ENCODE measurements at regions not wholly inside any gene's neighbourhood (a gene's known extent, or its start where the extent isn't known, plus 50 kb on each side); places are given as distances from the start of the nearest gene placed in this dataset.
"Not testable (repeated sequence)": the region's sequence is repeated elsewhere in the genome, so short reads cannot be mapped to it uniquely, and the experiment has no call there.

DNA sequence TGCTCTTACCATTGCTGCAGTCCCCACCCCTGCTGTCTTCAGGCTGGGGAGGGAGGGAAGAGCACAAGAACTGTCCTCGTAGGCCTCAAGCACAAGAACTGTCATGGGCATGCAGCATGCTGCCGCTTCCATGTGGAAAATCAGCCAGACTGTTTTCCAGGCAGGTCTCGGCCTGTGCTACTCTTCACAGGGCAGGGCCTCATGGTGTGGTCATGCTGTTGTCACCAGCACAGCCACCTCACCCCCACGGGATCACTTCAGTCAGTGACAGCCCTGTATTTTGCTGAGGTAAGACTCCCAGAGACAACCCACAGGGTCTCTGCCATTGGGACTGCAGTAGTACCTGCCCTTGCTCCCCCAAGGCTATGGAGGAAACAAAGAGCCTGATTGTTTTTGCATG, 205.3 kb downstream of the NAP1L3 start:
- no peak for DNase-seq
- Histone ChIP-seq H3K4me3 (no peak overlapping the region), H3K27me3 (ENCODE audit: low read depth) (no peaks in the 10 kb centered on the region), H3K9me3 (no peaks in the 10 kb centered on the region), H3K4me1 (no peaks in the 10 kb centered on the region), H3K36me3 (no peaks in the 10 kb centered on the region), H3K27ac (no peak overlapping the region)
- intact Hi-C loops (cut with DNase I): no loop called here
- TF ChIP-seq, protein P1, sequence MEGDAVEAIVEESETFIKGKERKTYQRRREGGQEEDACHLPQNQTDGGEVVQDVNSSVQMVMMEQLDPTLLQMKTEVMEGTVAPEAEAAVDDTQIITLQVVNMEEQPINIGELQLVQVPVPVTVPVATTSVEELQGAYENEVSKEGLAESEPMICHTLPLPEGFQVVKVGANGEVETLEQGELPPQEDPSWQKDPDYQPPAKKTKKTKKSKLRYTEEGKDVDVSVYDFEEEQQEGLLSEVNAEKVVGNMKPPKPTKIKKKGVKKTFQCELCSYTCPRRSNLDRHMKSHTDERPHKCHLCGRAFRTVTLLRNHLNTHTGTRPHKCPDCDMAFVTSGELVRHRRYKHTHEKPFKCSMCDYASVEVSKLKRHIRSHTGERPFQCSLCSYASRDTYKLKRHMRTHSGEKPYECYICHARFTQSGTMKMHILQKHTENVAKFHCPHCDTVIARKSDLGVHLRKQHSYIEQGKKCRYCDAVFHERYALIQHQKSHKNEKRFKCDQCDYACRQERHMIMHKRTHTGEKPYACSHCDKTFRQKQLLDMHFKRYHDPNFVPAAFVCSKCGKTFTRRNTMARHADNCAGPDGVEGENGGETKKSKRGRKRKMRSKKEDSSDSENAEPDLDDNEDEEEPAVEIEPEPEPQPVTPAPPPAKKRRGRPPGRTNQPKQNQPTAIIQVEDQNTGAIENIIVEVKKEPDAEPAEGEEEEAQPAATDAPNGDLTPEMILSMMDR (IDR thresholded peaks at IDR 0.05): no peak
- no peak for ATAC-seq

GRCh38 chrX:93466383-93466782, 207.0 kb downstream of the NAP1L3 start:
- Histone ChIP-seq H3K4me1 (no peaks in the 10 kb centered on the region), H3K27ac (no peak overlapping the region), H3K36me3 (no peaks in the 10 kb centered on the region), H3K9me3 (no peaks in the 10 kb centered on the region), H3K27me3 (ENCODE audit: low read depth) (no peaks in the 10 kb centered on the region), H3K4me3 (no peak overlapping the region)
- DNase-seq: no peak
- TF ChIP-seq, protein P1 (IDR thresholded peaks at IDR 0.05): no peak
- no peak for ATAC-seq
- intact Hi-C loops (cut with DNase I): no loop called here

DNA sequence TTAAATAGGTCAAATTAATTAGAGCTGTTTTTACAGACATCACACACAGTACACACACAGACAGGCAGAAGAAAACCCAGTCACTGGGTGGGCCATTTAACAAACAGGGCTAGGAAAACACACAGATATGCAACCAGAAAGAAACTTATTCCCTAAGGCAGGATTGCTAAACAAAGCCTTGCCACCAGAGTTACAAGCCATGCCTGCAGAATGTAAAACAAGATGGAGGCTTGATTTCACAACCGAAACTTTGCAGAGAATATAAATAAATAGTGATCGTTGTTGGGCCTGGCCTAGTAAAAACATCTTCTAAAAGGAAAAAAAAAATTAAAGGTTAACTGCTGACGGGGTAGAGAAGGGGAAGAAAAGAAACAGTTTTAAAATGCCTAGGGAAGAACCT, 212.3 kb downstream of the NAP1L3 start:
- Histone ChIP-seq H3K36me3 (no peaks in the 10 kb centered on the region), H3K27me3 (ENCODE audit: low read depth) (no peaks in the 10 kb centered on the region), H3K4me1 (no peaks in the 10 kb centered on the region), H3K27ac (no peak overlapping the region), H3K4me3 (no peak overlapping the region), H3K9me3 (no peaks in the 10 kb centered on the region)
- intact Hi-C loops (cut with DNase I): no loop called here
- no peak for ATAC-seq
- no peak for DNase-seq
- TF ChIP-seq, protein P1 (IDR thresholded peaks at IDR 0.05): no peak

- no peaks in the 10 kb centered on the region for H3K9me3 ChIP-seq
- no peak for ATAC-seq
- no peaks in the 10 kb centered on the region for H3K27me3 ChIP-seq (ENCODE audit: low read depth)
- H3K27ac ChIP-seq: no peak overlapping the region
- TF ChIP-seq, protein P1 (IDR thresholded peaks at IDR 0.05): no peak
- DNase-seq: no peak
- intact Hi-C loops (cut with DNase I): no loop called here
- no peaks in the 10 kb centered on the region for H3K4me1 ChIP-seq
- no peak overlapping the region for H3K4me3 ChIP-seq
- no peaks in the 10 kb centered on the region for H3K36me3 ChIP-seq
Measured at GRCh38 chrX:93454509-93454908, 218.9 kb downstream of the NAP1L3 start.

DNA sequence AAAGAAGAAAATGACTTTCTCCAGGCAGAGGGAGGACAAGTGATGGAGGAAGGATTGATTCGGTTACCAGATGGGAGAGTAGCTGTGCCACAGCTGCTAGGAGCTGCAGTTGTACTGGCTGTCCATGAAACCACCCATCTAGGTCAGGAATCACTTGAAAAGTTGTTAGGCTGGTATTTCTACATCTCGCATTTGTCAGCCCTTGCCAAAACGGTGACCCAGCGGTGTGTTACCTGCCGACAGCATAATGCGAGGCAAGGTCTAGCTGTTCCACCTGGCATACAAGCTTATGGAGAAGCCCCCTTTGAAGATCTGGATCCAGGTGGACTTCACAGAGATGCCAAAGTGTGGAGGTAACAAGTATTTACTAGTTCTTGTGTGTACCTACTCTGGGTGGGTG, 238.7 kb downstream of the NAP1L3 start:
- H3K9me3 ChIP-seq; H3K27me3 ChIP-seq (ENCODE audit: low read depth); ATAC-seq; H3K36me3 ChIP-seq; DNase-seq; H3K4me3 ChIP-seq; H3K4me1 ChIP-seq; H3K27ac ChIP-seq; intact Hi-C loops (cut with DNase I): not testable (repeated sequence)

- no peaks in the 10 kb centered on the region for H3K9me3 ChIP-seq
- ATAC-seq (no peak), DNase-seq (no peak)
- TF ChIP-seq, protein P1 (IDR thresholded peaks at IDR 0.05): no peak
- intact Hi-C loops (cut with DNase I): no loop called here
- H3K4me1 ChIP-seq: no peaks in the 10 kb centered on the region
- H3K27ac ChIP-seq: no peak overlapping the region
- H3K4me3 ChIP-seq: no peak overlapping the region
- no peaks in the 10 kb centered on the region for H3K36me3 ChIP-seq
- no peaks in the 10 kb centered on the region for H3K27me3 ChIP-seq (ENCODE audit: low read depth)
Measured at GRCh38 chrX:93428497-93428896, 244.9 kb downstream of the NAP1L3 start.

Data from lower lobe of right lung (tissue), 2 donors.